SK-N-SH (cell line): ENCODE measurements at regions not wholly inside any gene's neighbourhood (a gene's known extent, or its start where the extent isn't known, plus 50 kb on each side); places are given as distances from the start of the nearest gene placed in this dataset.

Experiments
- CTCF ChIA-PET: fragments of 300-600, 350-600 bp; formaldehyde crosslinking; extraction: SDS; loops from one replicate; lab custom pipeline; 2021; lab: Yijun Ruan, JAX
- POLR2A ChIA-PET: fragments of 350-600 bp; sonication (Branson Sonifier 250); formaldehyde crosslinking; extraction: SDS; loops from one replicate; lab custom pipeline; 2020; ENCODE audit warnings: antibody characterized with exemption, inconsistent platforms; lab: Yijun Ruan, JAX
- DNase-seq: peaks from one replicate; pipeline ENCODE4 v3.0.0; 2012
- H2AFZ ChIP-seq: fragments of 200-600 bp; sonication (generic); 2 replicates; pipeline ENCODE4 v1.8.1; 2016; ENCODE audit warnings: antibody characterized with exemption, mild to moderate bottlenecking, low read depth
- H3F3A ChIP-seq: fragments of 200-600 bp; sonication (generic); replicated peaks from 2 replicates; pipeline ENCODE3; 2016; ENCODE audit warnings: antibody characterized with exemption, mild to moderate bottlenecking; ENCODE audit not compliant: insufficient read depth
- H3K27ac ChIP-seq, 2 experiments: fragments of 200-500 bp in 1 of 2; fragments of 200-600 bp in 1 of 2; sonication (Bioruptor generic) in 1 of 2; sonication (generic), shearing (Covaris generic) in 1 of 2; 2 replicates each; pipeline versions ENCODE4 v1.5.1 to v1.6.1; 2014 to 2016; ENCODE audit warnings: low read depth in 2 of 2, inconsistent platforms in 1 of 2, low read length in 1 of 2, mild to moderate bottlenecking in 1 of 2, mixed read lengths in 1 of 2
- H3K27me3 ChIP-seq: fragments of 200-600 bp; sonication (generic), shearing (Covaris generic); 2 replicates; pipeline ENCODE4 v1.6.1; 2016; ENCODE audit warnings: mixed run types; ENCODE audit not compliant: insufficient read depth
- H3K36me3 ChIP-seq, 2 experiments: fragments of 200-500 bp in 1 of 2; fragments of 200-600 bp in 1 of 2; sonication (Bioruptor generic) in 1 of 2; sonication (generic) in 1 of 2; replicated peaks in 1 of 2; 2 replicates each; pipeline versions ENCODE3 to v1.5.1; 2014 to 2016; ENCODE audit warnings: low read length in 1 of 2, mild to moderate bottlenecking in 1 of 2; ENCODE audit not compliant: insufficient read depth in 2 of 2, control insufficient read depth in 1 of 2
- H3K4me1 ChIP-seq, 2 experiments: fragments of 200-500 bp in 1 of 2; fragments of 200-600 bp in 1 of 2; sonication (Bioruptor generic) in 1 of 2; sonication (generic), shearing (Covaris generic) in 1 of 2; 2 replicates each; pipeline versions ENCODE4 v1.5.1 to v1.6.1; 2014 to 2016; ENCODE audit warnings: low read depth in 1 of 2, low read length in 1 of 2, mixed run types in 1 of 2; ENCODE audit not compliant: insufficient read depth in 2 of 2, control insufficient read depth in 1 of 2
- H3K4me2 ChIP-seq: fragments of 200-600 bp; sonication (generic), shearing (Covaris generic); 2 replicates; pipeline ENCODE4 v1.6.1; 2017; ENCODE audit warnings: mixed run types
- H3K4me3 ChIP-seq, 2 experiments: fragments of 200-500 bp in 1 of 2; fragments of 200-600 bp in 1 of 2; sonication (Bioruptor generic) in 1 of 2; sonication (generic), shearing (Covaris generic) in 1 of 2; 2 replicates each; pipeline versions ENCODE4 v1.5.1 to v1.8.1; 2014 to 2016; ENCODE audit warnings: low read depth in 2 of 2, inconsistent platforms in 1 of 2, low read length in 1 of 2, mild to moderate bottlenecking in 1 of 2, mixed read lengths in 1 of 2, moderate library complexity in 1 of 2
- H3K79me2 ChIP-seq: fragments of 200-600 bp; sonication (generic); 2 replicates; pipeline ENCODE4 v1.8.1; 2017; ENCODE audit warnings: mild to moderate bottlenecking; ENCODE audit not compliant: insufficient read depth
- H3K9ac ChIP-seq: fragments of 200-600 bp; sonication (generic); 2 replicates; pipeline ENCODE4 v1.6.1; 2017; ENCODE audit warnings: mixed run types
- H3K9me2 ChIP-seq: fragments of 200-600 bp; sonication (generic); 2 replicates; pipeline ENCODE4 v1.6.1; 2017; ENCODE audit warnings: mixed run types
- H3K9me3 ChIP-seq: fragments of 200-600 bp; sonication (generic); 2 replicates; pipeline ENCODE4 v1.6.1; 2017; ENCODE audit warnings: mixed run types, mild to moderate bottlenecking, moderate library complexity
- H4K20me1 ChIP-seq: fragments of 200-600 bp; sonication (generic); 2 replicates; pipeline ENCODE4 v1.6.1; 2017; ENCODE audit warnings: mild to moderate bottlenecking, mixed run types; ENCODE audit not compliant: insufficient read depth
- CHD2 ChIP-seq: fragments of 150-350 bp; IDR thresholded peaks from 2 replicates; pipeline ENCODE4 v1.6.1; 2018; ENCODE audit warnings: low read length; ENCODE audit not compliant: partially characterized antibody
- EZH2phosphoT487 ChIP-seq: fragments of 200-600 bp; sonication (generic); IDR thresholded peaks from 2 replicates; pipeline ENCODE4 v1.6.1; 2017; ENCODE audit warnings: low read depth, mixed run types, mild to moderate bottlenecking, antibody characterized with exemption, moderate library complexity, borderline replicate concordance
- FOSL2 ChIP-seq: IDR thresholded peaks from 2 replicates; pipeline ENCODE4 v1.4.0; 2012; ENCODE audit warnings: low read depth, mild to moderate bottlenecking, moderate library complexity, borderline replicate concordance
- FOXJ3 ChIP-seq: sonication (generic); formaldehyde crosslinking; IDR thresholded peaks from 2 replicates; pipeline ENCODE4 v1.5.1; 2020; ENCODE audit warnings: mild to moderate bottlenecking, missing genetic modification reagents
- GATA2 ChIP-seq: sonication (generic); formaldehyde crosslinking; IDR thresholded peaks from 2 replicates; pipeline ENCODE4 v1.5.0; 2020; ENCODE audit warnings: mild to moderate bottlenecking, missing genetic modification reagents
- NFIC ChIP-seq: IDR thresholded peaks from 2 replicates; pipeline ENCODE4 v1.4.0; 2012; ENCODE audit warnings: borderline replicate concordance
- NRF1 ChIP-seq: IDR thresholded peaks from 2 replicates; pipeline ENCODE4 v1.6.1; 2012; ENCODE audit warnings: low read depth, mild to moderate bottlenecking, low read length
- POLR2AphosphoS5 ChIP-seq: IDR thresholded peaks from 2 replicates; pipeline ENCODE4 v1.6.1; 2012; ENCODE audit warnings: low read depth, low read length
- RXRA ChIP-seq: IDR thresholded peaks from 2 replicates; pipeline ENCODE4 v1.4.0; 2012; ENCODE audit warnings: low read depth, mild to moderate bottlenecking, borderline replicate concordance
- SIN3A ChIP-seq: IDR thresholded peaks from 2 replicates; pipeline ENCODE4 v1.6.1; 2012; ENCODE audit warnings: low read depth, mild to moderate bottlenecking, low read length, moderate library complexity, borderline replicate concordance
- TEAD4 ChIP-seq: IDR thresholded peaks from 2 replicates; pipeline ENCODE4 v1.4.0; 2012; ENCODE audit warnings: mild to moderate bottlenecking, borderline replicate concordance; ENCODE audit not compliant: insufficient read depth
- YY1 ChIP-seq: IDR thresholded peaks from 2 replicates; pipeline ENCODE4 v1.4.0; 2012; ENCODE audit warnings: low read depth, mild to moderate bottlenecking
- WGBS: methylation state at CpG from one replicate; pipeline ENCODE4 v1.1.6; 2017; ENCODE audit warnings: low lambda C conversion rate; 5-methylcytosine and 5-hydroxymethylcytosine counted together
- TF ChIP-seq, protein P1 (sequence below): IDR thresholded peaks from 2 replicates; pipeline ENCODE4 v1.4.0; 2012; ENCODE audit warnings: low read depth, borderline replicate concordance
- TF ChIP-seq, protein P2 (sequence below): fragments of 200-600 bp; sonication (generic); IDR thresholded peaks from 2 replicates; pipeline ENCODE4 v1.6.1; 2017; ENCODE audit warnings: antibody characterized with exemption, mild to moderate bottlenecking, moderate library complexity

DNA sequence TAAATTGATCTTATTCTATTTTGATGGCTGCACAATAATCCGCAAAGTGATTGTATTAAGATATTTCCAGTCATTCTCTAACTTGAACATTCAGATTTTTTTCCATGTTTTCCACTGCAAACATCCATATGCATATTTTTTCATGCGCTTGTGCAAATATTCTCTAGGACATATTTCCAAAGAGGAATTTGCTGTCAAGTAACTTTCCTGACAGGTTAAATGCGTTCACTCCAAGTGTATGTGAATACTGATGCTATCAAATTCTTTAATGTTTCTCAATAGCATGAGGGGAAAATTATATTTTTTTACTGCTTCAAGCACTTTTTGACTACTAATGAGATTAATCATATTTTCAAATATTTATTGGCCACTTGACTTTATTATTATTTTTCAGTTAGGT lies 135.3 kb upstream of the LGR5 start (continued):
- no peak for TF ChIP-seq RXRA
- no peak for TF ChIP-seq FOSL2
- TF ChIP-seq FOXJ3 (CRISPR knock-in tag): no peak
- no peak for TF ChIP-seq EZH2phosphoT487
- TF ChIP-seq POLR2AphosphoS5: no peak

DNA sequence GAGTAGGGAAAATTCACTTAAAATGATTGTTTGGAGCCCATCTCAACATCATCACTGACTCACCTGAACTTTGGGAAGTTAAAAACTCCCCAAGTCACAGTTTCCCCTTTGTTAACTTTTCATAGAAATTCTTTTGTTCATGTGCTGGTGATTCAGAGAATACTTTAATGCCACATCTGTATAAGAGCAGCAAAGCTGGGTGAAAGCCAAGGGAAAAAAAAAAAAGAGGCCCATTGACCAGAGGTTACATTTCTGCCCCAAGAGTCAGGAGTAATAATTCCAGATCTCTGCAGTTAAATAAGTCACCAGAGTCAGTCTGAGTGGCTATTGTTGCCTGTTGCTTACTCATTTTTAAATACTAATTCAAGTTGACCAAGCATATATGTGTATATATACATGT lies 136.4 kb upstream of the LGR5 start:
- H3K4me3 ChIP-seq: no peak overlapping the region
- no peak for TF ChIP-seq NFIC
- TF ChIP-seq, protein P1, sequence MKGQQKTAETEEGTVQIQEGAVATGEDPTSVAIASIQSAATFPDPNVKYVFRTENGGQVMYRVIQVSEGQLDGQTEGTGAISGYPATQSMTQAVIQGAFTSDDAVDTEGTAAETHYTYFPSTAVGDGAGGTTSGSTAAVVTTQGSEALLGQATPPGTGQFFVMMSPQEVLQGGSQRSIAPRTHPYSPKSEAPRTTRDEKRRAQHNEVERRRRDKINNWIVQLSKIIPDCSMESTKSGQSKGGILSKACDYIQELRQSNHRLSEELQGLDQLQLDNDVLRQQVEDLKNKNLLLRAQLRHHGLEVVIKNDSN: no peak
- TF ChIP-seq, protein P2, sequence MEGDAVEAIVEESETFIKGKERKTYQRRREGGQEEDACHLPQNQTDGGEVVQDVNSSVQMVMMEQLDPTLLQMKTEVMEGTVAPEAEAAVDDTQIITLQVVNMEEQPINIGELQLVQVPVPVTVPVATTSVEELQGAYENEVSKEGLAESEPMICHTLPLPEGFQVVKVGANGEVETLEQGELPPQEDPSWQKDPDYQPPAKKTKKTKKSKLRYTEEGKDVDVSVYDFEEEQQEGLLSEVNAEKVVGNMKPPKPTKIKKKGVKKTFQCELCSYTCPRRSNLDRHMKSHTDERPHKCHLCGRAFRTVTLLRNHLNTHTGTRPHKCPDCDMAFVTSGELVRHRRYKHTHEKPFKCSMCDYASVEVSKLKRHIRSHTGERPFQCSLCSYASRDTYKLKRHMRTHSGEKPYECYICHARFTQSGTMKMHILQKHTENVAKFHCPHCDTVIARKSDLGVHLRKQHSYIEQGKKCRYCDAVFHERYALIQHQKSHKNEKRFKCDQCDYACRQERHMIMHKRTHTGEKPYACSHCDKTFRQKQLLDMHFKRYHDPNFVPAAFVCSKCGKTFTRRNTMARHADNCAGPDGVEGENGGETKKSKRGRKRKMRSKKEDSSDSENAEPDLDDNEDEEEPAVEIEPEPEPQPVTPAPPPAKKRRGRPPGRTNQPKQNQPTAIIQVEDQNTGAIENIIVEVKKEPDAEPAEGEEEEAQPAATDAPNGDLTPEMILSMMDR: no peak
- no peaks in the 10 kb centered on the region for H3K36me3 ChIP-seq
- ChIA-PET CTCF (no interaction called here), POLR2A (no interaction called here)
- no peak overlapping the region for H2AFZ ChIP-seq
- H3K9ac ChIP-seq: no peak overlapping the region
- H3K79me2 ChIP-seq: no peaks in the 10 kb centered on the region
- no peak overlapping the region for H3K27ac ChIP-seq
- no peaks in the 10 kb centered on the region for H4K20me1 ChIP-seq
- H3K4me2 ChIP-seq: no peak overlapping the region
- no peaks in the 10 kb centered on the region for H3K9me3 ChIP-seq
- no peaks in the 10 kb centered on the region for H3K27me3 ChIP-seq
- H3F3A ChIP-seq: no peaks in the 10 kb centered on the region
- no peaks in the 10 kb centered on the region for H3K9me2 ChIP-seq
- no peaks in the 10 kb centered on the region for H3K4me1 ChIP-seq
- DNase-seq: no peak

GRCh38 chr12:71300772-71301675 lies 138.6 kb upstream of the LGR5 start:
- no peaks in the 10 kb centered on the region for H3F3A ChIP-seq
- H3K9me3 ChIP-seq: no peaks in the 10 kb centered on the region
- no peaks in the 10 kb centered on the region for H3K36me3 ChIP-seq
- no peaks in the 10 kb centered on the region for H3K79me2 ChIP-seq
- no peak overlapping the region for H3K9ac ChIP-seq
- no peak overlapping the region for H2AFZ ChIP-seq
- TF ChIP-seq NFIC (no peak), SIN3A (no peak), GATA2 (CRISPR knock-in tag) (no peak), TEAD4 (no peak), NRF1 (no peak), CHD2 (no peak), YY1 (no peak)
- TF ChIP-seq, protein P2: no peak
- no peaks in the 10 kb centered on the region for H3K9me2 ChIP-seq
- no peaks in the 10 kb centered on the region for H4K20me1 ChIP-seq
- no peaks in the 10 kb centered on the region for H3K27me3 ChIP-seq
- no peak for DNase-seq
- no peak overlapping the region for H3K4me3 ChIP-seq
- no peak overlapping the region for H3K4me2 ChIP-seq
- H3K4me1 ChIP-seq: peaks cover 0 to 3% of the 10 kb centered on the region in 2 experiments; a peak in 1 of 4 replicates
- 65% methylated on average over 4 of the region's 4 CpGs for WGBS
- POLR2A ChIA-PET: no interaction called here
- CTCF ChIA-PET: no interaction called here
- no peak overlapping the region for H3K27ac ChIP-seq
